BE2C (cell line): ENCODE measurements at regions not wholly inside any gene's neighbourhood (a gene's known extent, or its start where the extent isn't known, plus 50 kb on each side); places are given as distances from the start of the nearest gene placed in this dataset.
"Not testable (repeated sequence)": the region's sequence is repeated elsewhere in the genome, so short reads cannot be mapped to it uniquely, and the experiment has no call there.

Source experiments
- DNase-seq: peaks from one replicate; pipeline ENCODE4 v3.0.0-alpha.2; 2020
- H3K27me3 ChIP-seq: fragments of 250-450 bp; sonication (Bioruptor Pico); 2 replicates; pipeline ENCODE4 v1.5.1; 2020; ENCODE audit warnings: mild to moderate bottlenecking
- H3K36me3 ChIP-seq: fragments of 250-450 bp; sonication (Bioruptor Pico); 2 replicates; pipeline ENCODE4 v1.5.1; 2020; ENCODE audit warnings: mild to moderate bottlenecking
- H3K4me1 ChIP-seq: fragments of 250-450 bp; sonication (Bioruptor Pico); 2 replicates; pipeline ENCODE4 v1.5.1; 2020
- H3K4me3 ChIP-seq: 2 replicates; pipeline ENCODE4 v1.5.1; 2011; ENCODE audit warnings: low read depth, low read length
- H3K9me3 ChIP-seq: fragments of 250-450 bp; sonication (Bioruptor Pico); 2 replicates; pipeline ENCODE4 v1.5.1; 2020
- TF ChIP-seq, protein P1 (sequence below): IDR thresholded peaks from 2 replicates; pipeline ENCODE4 v1.5.1; 2012; ENCODE audit warnings: mild to moderate bottlenecking, low read depth, low read length

- Histone ChIP-seq H3K9me3 (no peaks in the 10 kb centered on the region), H3K36me3 (no peaks in the 10 kb centered on the region), H3K4me1 (no peaks in the 10 kb centered on the region), H3K4me3 (no peak overlapping the region), H3K27me3 (no peaks in the 10 kb centered on the region)
- TF ChIP-seq, protein P1, sequence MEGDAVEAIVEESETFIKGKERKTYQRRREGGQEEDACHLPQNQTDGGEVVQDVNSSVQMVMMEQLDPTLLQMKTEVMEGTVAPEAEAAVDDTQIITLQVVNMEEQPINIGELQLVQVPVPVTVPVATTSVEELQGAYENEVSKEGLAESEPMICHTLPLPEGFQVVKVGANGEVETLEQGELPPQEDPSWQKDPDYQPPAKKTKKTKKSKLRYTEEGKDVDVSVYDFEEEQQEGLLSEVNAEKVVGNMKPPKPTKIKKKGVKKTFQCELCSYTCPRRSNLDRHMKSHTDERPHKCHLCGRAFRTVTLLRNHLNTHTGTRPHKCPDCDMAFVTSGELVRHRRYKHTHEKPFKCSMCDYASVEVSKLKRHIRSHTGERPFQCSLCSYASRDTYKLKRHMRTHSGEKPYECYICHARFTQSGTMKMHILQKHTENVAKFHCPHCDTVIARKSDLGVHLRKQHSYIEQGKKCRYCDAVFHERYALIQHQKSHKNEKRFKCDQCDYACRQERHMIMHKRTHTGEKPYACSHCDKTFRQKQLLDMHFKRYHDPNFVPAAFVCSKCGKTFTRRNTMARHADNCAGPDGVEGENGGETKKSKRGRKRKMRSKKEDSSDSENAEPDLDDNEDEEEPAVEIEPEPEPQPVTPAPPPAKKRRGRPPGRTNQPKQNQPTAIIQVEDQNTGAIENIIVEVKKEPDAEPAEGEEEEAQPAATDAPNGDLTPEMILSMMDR, result no peak
- no peak for DNase-seq
Measured at GRCh38 chr1:166691476-166691875, 147.8 kb upstream of the POGK start.

DNA sequence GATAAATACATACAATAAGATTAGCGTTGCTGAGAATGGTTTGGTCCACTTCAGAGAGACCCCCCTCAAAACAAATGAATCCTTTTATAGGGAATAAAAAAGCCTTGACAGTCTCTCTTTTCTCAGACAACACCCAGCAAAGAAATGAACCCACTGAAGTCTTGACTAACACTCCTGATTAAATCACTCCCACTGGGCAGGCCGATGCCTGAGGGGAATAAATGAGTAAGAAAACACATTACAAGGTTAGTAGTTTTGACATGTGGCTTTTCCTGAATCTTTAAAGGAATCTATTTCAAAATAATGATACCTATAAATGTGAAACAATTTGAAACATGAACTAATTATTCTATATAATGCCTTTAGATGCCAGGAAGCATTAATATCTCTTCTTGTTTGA is 146.9 kb upstream of the POGK start:
- no peak for DNase-seq
- H3K36me3 ChIP-seq, result no peaks in the 10 kb centered on the region
- no peaks in the 10 kb centered on the region for H3K4me1 ChIP-seq
- H3K27me3 ChIP-seq, result no peaks in the 10 kb centered on the region
- TF ChIP-seq, protein P1, result no peak
- no peaks in the 10 kb centered on the region for H3K9me3 ChIP-seq
- H3K4me3 ChIP-seq, result no peak overlapping the region

- Histone ChIP-seq H3K36me3 (no peaks in the 10 kb centered on the region), H3K4me1 (no peaks in the 10 kb centered on the region), H3K27me3 (no peaks in the 10 kb centered on the region), H3K4me3 (no peak overlapping the region), H3K9me3 (no peaks in the 10 kb centered on the region)
- no peak for DNase-seq
- TF ChIP-seq, protein P1, result no peak
Measured at GRCh38 chr1:166693158-166693557, 146.1 kb upstream of the POGK start.

GRCh38 chr1:166693673-166694297 is 145.5 kb upstream of the POGK start:
- Histone ChIP-seq H3K9me3 (no peaks in the 10 kb centered on the region), H3K4me1 (no peaks in the 10 kb centered on the region), H3K36me3 (no peaks in the 10 kb centered on the region), H3K27me3 (no peaks in the 10 kb centered on the region), H3K4me3 (no peak overlapping the region)
- no peak for DNase-seq
- TF ChIP-seq, protein P1, result no peak

DNA sequence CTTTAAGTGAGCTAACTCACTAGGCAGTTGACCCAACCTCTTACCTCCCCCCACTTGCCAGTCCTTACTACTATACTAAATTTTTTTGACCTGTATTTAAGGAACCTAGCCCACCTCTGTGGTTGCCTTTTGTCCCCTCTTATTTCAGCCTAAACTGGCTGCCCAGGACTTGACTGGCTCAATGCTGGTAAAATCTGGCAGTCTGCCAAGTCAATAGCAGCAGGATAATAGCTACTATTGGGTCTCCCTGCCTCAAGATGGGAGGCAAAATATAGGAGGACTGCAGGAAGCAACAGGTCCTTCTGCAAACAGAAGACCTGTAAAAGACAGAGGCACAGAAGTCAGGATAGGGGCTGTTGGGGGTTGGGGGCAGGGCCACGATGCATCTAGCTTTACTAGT is 144.2 kb upstream of the POGK start:
- H3K4me3 ChIP-seq, result no peak overlapping the region
- no peak for DNase-seq
- no peaks in the 10 kb centered on the region for H3K36me3 ChIP-seq
- TF ChIP-seq, protein P1, result no peak
- no peaks in the 10 kb centered on the region for H3K27me3 ChIP-seq
- H3K9me3 ChIP-seq, result no peaks in the 10 kb centered on the region
- H3K4me1 ChIP-seq, result no peaks in the 10 kb centered on the region

DNA sequence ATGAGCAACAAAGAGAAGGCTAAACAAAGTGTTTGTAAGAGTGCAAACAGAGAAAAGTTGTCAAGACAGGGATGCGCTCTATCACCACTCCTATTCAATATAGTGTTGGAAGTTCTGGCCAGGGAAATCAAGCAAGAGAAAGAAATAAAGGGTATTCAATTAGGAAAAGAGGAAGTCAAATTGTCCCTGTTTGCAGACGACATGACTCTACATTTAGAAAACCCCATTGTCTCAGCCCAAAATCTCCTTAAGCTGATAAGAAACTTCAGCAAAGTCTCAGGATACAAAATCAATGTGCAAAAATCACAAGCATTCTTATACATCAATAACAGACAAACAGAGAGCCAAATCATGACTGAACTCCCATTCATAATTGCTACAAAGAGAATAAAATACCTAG is 143.4 kb upstream of the POGK start:
- not testable (repeated sequence) for H3K36me3 ChIP-seq, H3K9me3 ChIP-seq, H3K4me3 ChIP-seq, H3K27me3 ChIP-seq, DNase-seq, H3K4me1 ChIP-seq

GRCh38 chr1:166698771-166699170 is 140.5 kb upstream of the POGK start:
- Histone ChIP-seq H3K27me3 (no peaks in the 10 kb centered on the region; the same call in 1 of the 2 replicates), H3K9me3 (no peaks in the 10 kb centered on the region), H3K36me3 (no peaks in the 10 kb centered on the region), H3K4me1 (no peaks in the 10 kb centered on the region), H3K4me3 (no peak overlapping the region)
- no peak for DNase-seq
- TF ChIP-seq, protein P1, result no peak
